NT2/D1 (cell line): ENCODE measurements at regions not wholly inside any gene's neighbourhood (a gene's known extent, or its start where the extent isn't known, plus 50 kb on each side); places are given as distances from the start of the nearest gene placed in this dataset.

Source experiments
- SUZ12 ChIP-seq: IDR thresholded peaks from 2 replicates; pipeline ENCODE4 v1.6.1; 2011; ENCODE audit not compliant: insufficient read length, insufficient read depth; ENCODE audit errors: extremely low read depth
- YY1 ChIP-seq: IDR thresholded peaks from 2 replicates; pipeline ENCODE4 v1.6.1; 2011; ENCODE audit not compliant: insufficient read length, insufficient read depth
- ZNF274 ChIP-seq: IDR thresholded peaks from 2 replicates; pipeline ENCODE4 v1.6.1; 2011; ENCODE audit warnings: mild to moderate bottlenecking, low read depth, low read length

GRCh38 chr22:49157529-49158339, 669.9 kb downstream of the BRD1 start:
- no peak for TF ChIP-seq YY1
- no peak for TF ChIP-seq ZNF274
- TF ChIP-seq SUZ12, result no peak
